HG03571 (cell line): ENCODE measurements at regions not wholly inside any gene's neighbourhood (a gene's known extent, or its start where the extent isn't known, plus 50 kb on each side); places are given as distances from the start of the nearest gene placed in this dataset.

Experiments used
- ATAC-seq: cut with Tn5 transposase; IDR thresholded peaks from one replicate; pipeline ENCODE4 v1.9.1; 2021; ENCODE audit not compliant: unreplicated experiment

- no peak for ATAC-seq
Observed at GRCh38 chr9:126151686-126152134, 174.9 kb upstream of the MVB12B start.

- no peak for ATAC-seq
Observed at GRCh38 chr9:126152622-126153362, 173.8 kb upstream of the MVB12B start.

GRCh38 chr9:126153382-126153781, 173.2 kb upstream of the MVB12B start:
- ATAC-seq: no peak

GRCh38 chr9:126154182-126154827, 172.3 kb upstream of the MVB12B start:
- ATAC-seq: no peak

- no peak for ATAC-seq
Observed at GRCh38 chr9:126154869-126155268, 171.8 kb upstream of the MVB12B start.

GRCh38 chr9:126155756-126156664, 170.6 kb upstream of the MVB12B start:
- no peak for ATAC-seq

GRCh38 chr9:126156898-126157297, 169.7 kb upstream of the MVB12B start:
- no peak for ATAC-seq

- no peak for ATAC-seq
Observed at GRCh38 chr9:126157423-126157822, 169.2 kb upstream of the MVB12B start.

- ATAC-seq: no peak
Observed at GRCh38 chr9:126157826-126158587, 168.6 kb upstream of the MVB12B start.

- no peak for ATAC-seq
Observed at GRCh38 chr9:126158588-126159429, 167.8 kb upstream of the MVB12B start.

GRCh38 chr9:126159430-126160060, 167.1 kb upstream of the MVB12B start:
- no peak for ATAC-seq

- no peak for ATAC-seq
Observed at GRCh38 chr9:126160067-126160853, 166.4 kb upstream of the MVB12B start.

- no peak for ATAC-seq
Observed at GRCh38 chr9:126160854-126161329, 165.7 kb upstream of the MVB12B start.

GRCh38 chr9:126162611-126163381, 163.8 kb upstream of the MVB12B start:
- no peak for ATAC-seq

- no peak for ATAC-seq
Observed at GRCh38 chr9:126164796-126165525, 161.7 kb upstream of the MVB12B start.

GRCh38 chr9:126165755-126166154, 160.9 kb upstream of the MVB12B start:
- no peak for ATAC-seq

GRCh38 chr9:126166291-126166690, 160.3 kb upstream of the MVB12B start:
- ATAC-seq: no peak
